Limb (tissue), 2 donors: ENCODE measurements at regions not wholly inside any gene's neighbourhood (a gene's known extent, or its start where the extent isn't known, plus 50 kb on each side); places are given as distances from the start of the nearest gene placed in this dataset.
"Not testable (repeated sequence)": the region's sequence is repeated elsewhere in the genome, so short reads cannot be mapped to it uniquely, and the experiment has no call there.

Experiments used
- DNase-seq, 2 donors: peaks; one replicate each; pipeline ENCODE4 v3.0.0-alpha.2; 2016; ENCODE audit errors: extremely low spot score in 2 of 2

DNA sequence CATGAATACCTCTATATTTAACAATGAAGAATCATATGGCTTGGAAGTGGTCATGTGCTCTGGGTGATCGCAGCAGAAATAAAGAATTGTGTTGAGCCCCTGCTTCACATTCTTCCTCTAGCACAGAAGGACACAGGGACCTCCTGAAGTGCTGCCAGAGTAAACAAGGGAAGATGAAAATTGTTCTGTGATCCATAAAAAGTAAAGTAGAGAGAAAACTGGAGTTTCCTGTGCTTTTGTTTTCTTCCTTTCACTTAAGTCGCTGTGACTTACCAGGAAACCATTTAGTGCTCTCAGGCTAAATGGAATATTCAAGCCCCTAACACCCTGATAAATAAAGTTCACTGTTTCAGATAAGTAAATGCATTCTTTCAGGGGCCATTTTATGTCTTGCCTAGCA lies 1173.6 kb upstream of the CHAC2 start:
- DNase-seq = no peak

DNA sequence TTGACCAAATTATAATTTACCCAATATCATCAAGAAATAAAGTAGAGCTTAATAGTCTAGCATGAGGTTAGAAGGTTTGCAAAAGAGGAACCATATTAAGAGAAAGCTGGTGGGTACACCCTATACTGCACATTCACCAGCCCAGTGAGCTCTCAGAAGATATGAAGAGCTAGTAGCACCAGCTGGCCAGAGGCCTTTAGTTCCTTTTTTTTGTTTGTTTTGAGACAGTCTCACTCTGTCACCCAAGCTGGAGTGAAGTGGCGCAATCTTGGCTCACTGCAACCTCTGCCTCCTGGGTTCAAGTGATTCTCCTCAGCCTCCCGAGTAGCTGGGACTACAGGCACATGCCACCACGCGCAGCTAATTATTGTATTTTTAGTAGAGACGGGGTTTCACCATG lies 1183.5 kb upstream of the CHAC2 start:
- not testable (repeated sequence) for DNase-seq

DNA sequence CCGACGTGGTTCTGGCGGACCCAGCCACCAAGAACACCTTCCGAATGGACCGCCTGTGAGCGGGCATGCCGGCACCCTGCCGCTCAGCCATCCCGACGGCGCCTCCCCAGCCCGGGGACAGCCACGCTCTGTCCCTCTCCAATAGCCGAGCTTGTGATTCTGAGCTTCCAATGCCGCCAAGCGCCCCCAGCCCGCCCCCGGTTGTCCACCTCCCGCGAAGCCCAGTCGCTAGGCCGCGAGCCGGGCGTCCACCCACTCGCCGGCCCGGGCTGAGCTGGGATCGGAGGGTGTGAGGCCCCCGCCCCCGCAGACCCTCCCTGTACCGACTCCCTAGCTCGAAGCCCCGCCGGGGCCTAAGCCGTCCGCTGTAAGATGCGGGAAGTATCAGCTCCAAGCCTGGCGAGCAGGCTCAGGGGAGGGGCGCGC lies 1195.1 kb upstream of the CHAC2 start:
- DNase-seq = no peak

DNA sequence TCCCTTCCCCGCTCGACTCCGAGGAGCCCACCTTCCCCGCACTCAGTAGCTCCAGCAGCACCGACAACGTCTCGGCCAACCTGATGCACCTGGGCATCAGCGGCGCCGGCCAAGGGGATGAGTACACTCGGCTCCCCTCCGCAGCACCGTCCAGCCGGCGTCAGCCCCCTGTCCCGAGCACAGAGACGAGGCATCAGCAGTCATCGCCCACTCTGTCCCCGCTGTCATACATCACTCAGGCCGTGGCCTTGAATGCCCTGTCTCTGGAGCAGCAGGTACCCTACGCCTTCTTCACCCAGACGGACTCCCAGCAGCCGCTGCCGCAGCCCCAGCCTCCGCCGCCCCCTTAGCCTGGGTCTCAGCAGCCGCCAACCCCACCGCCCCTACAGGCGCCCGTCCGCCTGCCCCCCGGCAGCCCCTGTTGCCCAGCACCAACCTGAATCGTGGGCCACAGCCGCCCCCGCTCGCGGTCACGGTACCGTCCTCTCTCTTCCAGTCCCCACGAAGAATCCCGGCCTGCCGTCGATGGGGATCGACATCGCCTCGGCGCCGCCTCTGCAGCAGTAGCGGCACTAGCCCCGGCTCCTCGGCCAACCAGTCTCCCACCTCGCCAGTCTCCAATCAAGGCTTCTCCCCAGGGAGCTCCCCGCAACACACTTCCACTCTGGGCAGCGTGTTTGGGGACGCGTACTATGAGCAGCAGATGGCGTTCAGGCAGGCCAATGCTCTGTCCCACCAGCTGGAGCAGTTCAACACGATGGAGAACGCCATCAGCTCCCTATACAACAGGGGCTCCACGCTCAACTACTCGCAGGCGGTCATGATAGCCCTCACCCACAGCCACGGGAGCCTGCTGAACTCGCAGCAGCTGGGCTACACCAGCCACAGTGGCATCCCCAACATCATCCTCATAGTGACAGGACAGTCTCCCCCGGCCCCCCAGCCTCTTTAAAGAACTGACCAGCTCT lies 1195.9 kb upstream of the CHAC2 start:
- no peak for DNase-seq

DNA sequence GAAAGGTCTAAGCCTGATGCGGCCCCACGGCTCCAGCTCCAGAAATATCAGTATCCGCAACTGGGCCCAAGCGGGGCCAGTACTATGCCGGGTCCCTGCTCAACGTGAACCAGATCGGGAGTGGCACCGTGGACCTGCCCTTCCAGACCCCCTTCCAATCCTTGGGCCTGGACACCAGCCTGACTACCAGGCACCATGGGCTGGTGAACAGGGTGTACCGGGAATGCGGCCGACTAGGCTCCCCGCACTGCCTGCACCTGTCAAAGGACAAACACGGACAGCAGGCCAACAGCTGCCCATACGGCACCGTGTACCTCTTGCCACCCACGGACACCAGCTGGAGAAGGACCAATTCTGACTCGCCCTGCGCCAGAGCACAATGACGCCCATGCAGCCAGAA lies 1196.9 kb upstream of the CHAC2 start:
- no peak for DNase-seq

DNA sequence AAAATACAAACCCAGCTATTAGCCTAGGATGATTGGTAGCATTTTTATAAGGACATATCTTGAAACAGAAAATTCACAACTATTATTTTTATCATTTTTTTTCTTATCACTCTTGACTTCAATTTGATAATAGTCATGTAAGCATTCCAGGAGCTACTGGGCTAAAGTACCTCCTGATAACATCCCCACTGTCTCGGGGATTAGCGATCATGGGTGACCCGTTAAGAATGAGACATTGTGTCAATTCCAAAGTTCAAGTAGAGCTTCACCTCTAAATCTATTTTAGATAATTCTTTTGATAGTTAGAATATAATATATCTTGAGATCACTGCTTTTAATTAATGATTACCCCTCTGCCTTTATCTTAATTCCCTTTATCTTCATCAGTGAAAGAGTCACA lies 1204.5 kb upstream of the CHAC2 start:
- no peak for DNase-seq

DNA sequence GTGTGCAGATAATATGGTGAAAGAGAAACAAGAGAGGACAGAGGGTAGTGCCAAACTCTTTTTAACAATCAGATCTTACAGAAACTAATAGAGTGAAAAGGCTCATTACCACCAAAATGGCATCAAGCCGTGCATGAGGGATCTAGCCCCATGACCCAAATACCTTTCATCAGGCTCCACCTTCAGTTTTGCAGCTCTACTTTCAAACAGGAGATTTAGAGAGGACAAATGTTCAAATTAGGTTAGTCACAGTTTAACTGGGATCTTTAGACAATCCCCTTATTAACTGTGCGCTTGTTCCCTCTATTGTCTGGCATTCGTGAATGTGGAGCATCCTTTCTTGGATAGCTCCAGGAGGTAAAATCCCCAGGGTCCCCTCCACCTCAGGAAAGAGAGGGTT lies 1209.3 kb upstream of the CHAC2 start:
- no peak for DNase-seq

DNA sequence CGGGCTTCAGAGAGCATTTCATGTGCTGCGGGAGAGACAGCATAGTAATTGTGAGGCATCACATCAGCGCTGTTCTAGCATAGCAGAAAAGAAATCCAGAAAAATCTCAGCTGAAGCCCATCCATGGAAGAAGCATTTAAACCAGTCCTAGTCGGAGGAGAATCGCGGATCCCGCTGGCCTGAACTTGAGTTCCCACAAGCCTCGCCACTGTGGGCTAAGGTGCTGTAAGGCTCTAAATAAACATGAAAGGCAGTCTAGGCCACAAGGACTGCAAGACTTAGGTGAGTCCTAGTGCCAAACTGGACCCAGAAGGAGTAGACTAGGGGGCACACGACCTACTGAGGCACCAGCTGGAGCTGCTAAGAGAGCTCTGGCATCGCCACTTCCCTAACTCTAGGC lies 1225.3 kb upstream of the CHAC2 start:
- DNase-seq = no peak

DNA sequence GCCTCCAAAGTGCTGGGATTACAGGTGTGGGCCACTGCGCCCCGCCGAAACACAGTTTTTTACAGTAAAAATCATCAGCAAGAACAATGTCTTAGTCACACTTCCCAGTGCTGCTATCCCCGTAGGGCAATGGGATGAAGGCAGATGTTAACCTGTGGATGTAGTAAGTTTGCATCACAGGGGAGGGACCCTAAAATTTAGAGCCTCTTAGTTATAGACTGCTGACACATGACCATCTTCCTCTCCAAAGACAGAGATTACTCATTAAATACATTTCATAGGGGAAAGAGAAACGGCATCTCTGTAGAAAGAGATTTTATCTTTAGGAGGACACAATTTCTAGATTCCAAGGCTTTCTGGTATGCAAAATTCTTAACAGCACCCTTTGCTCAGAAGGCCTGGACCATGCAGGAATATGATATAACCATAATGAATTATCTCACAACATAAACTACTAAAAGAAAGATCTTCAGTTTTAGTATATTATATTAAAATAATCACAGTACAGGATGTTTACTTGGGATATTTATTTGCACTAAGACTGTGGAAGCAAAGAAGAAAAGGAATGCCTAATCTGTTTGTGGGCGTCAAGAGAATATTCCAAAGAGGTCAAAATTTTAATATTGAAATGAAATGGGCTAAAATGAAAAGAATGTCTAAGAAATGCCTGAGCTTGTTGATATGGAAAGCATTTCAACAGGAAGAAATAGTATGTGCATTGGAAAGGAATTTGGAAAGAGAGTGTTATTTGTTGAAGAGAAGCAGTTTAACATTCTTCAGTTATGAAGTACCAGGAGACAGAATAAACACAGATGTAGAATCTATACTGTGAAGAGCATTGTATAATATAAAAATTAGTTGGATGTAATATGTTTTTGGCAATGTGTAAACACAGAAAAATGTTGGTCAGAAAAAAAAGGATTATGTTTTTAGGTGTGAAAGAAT lies 1228.3 kb upstream of the CHAC2 start:
- DNase-seq = peak in 1 of 2 donors; percentile 36

DNA sequence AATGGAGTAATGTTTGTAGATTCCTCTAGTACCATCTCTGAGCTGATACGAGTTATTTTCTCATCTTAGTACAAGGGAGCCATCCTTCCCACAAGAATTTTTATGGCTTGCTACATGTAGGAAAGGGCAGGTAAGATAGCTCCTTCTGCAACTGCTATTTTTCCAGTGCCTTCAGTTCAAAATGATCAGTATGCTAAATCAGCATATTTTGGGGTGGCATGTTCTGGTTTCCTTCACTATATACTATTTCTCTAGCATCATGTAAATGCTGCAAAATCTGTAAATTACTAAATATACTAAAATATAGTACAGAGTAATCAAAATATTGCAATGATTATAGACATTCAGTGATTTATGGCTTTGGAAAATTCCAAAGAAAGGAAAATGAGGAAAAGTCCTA lies 1230.0 kb upstream of the CHAC2 start:
- DNase-seq = no peak

DNA sequence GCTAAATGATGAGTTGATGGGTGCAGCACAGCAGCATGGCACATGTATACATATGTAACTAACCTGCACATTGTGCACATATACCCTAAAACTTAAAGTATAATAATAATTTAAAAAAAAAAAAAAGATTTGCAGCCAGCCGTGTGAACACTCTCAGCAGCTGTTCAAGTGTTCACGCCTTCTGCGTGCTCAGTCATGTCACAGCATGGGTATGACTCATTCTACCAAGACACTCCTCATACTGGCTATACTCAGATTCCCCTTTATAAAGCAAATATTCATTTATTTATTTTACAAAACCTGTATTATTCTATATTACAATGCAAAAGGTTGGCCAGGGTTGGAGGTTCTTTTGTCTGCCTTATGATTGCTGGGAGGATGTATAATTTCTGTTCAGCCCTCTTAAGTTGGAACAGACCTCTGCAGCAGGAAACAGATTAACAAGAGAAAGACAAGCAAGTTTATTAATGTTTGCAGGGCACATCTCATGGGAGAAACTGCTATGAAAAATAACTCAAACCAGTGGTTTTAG lies 1230.6 kb upstream of the CHAC2 start:
- no peak for DNase-seq

DNA sequence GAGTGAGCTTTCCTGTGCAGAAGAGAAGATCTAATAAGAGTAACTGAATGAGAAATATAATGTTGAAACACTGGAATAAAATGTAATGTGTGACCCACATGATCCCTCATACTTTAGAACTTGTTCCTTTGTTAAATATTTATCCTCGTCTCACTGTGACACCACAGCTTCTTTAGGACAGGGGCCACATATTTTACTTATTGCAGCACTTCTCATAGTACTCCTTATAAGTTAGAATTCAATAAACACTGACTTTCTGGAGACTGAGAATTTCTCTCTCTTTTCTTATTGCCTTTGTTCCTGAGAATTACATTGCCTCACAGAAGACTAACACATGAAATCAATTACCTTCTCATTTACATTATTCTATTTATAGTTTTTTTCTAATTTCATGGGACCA lies 1234.6 kb upstream of the CHAC2 start:
- DNase-seq = no peak

DNA sequence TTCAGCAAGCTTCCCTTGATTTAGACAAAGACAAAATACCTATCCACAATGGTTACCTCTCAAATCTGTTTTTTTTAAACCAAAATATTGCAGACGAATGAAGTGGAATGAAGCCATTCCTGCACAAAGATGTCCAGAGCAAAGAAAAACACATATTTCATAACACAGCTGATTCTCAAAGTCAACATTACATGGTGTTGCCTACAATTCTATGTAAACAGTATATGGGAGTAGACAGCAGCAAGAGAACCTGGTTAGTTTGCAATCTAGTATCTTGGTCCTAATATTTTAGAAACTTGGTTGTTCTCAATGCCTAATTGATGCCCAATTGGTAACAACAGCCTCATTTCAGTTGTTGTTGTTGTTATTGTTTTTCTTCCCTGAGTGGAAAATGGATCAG lies 1240.9 kb upstream of the CHAC2 start:
- DNase-seq = no peak

DNA sequence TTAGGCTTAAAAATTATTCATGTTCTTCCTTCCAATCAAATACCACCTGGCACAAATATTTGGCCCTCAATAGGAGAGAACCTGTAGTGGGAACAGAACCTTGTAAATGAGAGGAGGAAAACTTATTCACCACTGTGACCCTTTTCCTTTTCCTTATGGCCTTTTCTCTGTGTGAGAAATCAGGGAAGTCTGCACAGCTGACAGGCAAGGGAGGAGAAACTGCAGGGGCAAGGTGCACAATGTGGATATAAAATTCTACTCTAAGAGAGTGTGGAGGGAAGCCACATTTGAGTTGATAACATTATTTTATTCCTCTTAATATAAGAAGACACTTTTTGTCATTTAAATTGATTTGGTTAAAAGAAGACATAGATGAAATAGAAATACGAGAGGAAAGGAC lies 1247.0 kb upstream of the CHAC2 start:
- no peak for DNase-seq

DNA sequence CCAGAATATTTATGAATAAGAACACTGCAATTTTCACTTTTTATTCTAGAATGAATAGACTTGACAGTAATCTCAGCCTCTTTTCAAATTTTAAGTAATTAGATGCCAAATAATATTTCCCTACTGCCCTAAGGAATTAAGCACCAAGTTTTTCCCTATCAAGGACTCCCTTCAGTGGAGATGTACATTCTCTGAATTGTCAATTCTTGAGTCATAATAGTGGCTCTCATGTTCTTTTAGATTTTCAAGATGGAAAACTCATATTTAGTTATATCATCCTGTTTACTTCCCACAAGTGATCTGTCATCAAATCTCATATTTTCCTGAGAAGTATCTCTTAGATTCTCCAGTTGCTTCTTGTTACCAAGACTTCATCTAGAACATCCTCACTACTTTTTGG lies 1248.9 kb upstream of the CHAC2 start:
- DNase-seq = no peak

DNA sequence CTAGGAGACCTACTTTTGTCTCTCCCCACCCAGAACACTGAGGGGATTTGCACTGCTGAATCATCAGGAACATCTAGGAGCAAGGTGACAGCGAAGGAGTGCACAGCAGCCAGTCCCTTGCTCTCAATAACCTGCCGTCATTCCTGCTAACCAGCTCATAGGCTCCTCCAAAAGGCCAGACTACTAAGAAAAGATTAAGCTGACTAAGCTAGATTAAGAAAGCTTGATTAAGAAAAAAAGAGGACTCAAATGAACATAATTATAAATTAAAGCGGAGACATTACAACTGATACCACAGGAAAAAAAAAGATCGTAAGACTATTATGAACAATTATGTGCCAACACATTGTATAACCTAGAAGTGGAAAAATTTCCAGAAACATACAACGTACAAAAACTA lies 1254.8 kb upstream of the CHAC2 start:
- no peak for DNase-seq

DNA sequence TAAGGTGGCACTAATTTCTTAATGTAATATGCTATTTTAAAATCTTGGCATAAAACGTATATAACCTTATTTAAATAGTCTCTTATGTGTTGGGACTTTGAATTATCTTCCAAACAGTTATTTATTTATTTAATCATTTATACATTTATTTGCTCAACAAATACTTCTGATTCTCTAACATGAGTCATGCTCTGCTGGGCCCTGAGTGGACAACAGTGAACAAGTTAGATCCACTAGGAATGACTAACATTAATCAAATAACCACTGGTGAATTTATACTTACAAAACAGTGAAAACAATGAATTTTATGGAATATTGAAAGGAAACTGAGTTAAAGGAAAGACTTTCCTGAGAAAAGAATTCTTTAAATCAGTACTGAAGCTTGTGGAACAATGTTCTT lies 1257.2 kb upstream of the CHAC2 start:
- no peak for DNase-seq

DNA sequence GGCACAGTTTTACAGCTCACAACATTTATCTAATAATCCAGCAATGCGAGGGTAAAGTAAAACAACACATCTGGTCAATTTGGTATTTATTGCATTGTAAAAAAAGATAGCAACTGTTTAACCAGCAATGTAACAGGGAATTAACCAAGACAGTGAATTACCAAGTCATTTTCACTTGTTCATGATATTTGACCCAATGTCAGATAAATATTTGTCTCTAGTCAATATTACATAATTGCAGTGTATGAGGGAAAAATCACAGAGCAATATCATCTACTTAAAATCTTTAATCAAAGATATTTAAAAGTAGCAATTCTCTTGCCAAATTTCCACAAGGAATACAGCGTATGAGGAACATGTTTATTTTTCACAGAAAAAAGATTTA lies 1265.1 kb upstream of the CHAC2 start:
- DNase-seq = no peak

DNA sequence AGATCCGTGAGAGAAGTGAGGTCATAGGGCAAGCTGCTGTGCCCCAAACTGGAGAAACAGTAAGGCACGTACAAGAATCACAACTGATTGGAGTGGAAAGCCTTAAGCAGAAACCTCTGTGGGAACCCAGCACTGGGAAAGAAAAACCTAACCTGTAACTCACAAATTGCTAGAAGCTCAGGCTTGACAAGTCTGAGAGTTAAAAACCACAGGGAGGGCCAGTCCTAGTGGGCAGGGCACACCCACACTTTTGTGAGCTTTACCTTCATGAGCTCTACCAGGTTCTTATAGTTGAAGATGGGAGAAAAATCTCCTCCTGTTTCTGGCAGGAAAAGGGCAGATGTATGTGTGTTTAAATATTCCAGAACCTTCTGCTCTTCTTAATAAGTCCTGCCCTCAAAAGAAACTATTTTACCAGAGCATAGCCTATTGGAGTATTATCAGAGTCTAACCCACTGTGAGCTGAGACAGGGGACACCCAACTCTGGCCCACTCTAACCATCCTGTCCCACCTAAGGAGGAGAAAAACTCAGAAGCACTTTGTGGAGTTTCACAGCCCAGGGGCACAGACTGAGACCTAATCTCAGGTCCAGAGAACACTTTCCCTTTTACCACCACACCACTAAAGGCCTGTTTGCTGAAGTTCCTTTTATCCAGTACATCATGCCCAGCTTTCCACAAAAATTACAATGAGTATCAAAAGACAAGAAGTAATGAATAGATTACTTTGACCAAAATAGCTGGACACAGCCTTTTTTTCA lies 1265.7 kb upstream of the CHAC2 start:
- no peak for DNase-seq

DNA sequence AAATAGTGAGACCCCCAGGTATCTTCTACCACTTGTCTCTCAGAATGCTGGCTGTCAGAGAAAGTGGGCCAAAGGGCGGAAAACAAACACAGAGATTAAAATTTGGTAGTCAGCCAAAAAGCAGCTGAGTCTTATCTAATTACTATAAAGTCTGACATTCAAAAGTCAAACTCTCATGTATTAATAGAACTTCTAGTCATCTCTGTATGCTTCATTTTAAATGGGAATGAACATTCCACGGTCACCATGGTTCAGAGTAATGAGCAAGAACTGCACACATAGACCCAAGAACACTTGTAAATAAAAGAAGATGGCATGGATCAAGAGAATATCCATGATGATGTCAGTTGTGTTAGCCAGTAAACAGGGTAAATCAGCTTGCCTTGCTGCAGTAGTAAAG lies 1267.0 kb upstream of the CHAC2 start:
- no peak for DNase-seq

DNA sequence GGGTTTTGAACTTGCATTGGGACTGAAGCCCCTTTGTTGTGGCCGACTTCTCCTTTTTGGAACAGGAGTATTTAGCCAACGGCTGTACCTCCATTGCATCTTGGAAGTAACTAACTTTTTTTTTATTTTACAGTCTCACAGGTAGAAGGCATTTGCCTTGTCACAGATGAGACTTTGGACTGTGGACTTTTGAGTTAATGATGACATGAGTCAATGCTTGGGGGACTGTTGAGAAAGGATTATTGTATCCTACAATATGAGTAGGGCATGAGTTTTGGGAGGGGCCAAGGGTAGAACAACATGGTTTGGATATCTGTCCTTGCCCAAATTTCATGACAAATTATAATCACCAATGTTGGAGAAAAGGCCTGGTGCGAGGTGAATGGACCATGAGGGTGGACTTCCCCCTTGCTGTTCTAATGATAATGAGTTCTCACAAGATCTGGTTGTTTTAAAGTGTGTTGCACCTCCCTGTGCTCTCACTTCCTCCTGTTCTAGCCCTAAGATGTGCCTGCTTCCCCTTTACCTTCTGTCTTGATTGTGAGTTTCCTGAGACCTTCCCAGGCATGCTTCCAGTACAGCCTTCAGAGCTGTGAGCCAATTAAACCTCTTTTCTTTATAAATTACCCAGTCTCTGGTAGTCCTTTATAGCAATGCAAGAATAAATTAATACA lies 1269.4 kb upstream of the CHAC2 start:
- DNase-seq = no peak
